Activated CD4-positive, alpha-beta T cell treated with anti-CD3 and anti-CD28 coated beads, Interleukin-2, Interleukin-6, amounts not matched to agents 100 ng/mL and 50 ng/mL, durations not matched to agents 16 hours and 8 hours (primary cell): ENCODE measurements at regions not wholly inside any gene's neighbourhood (a gene's known extent, or its start where the extent isn't known, plus 50 kb on each side); places are given as distances from the start of the nearest gene placed in this dataset.
A peak's percentile ranks its signal among the peaks of the same experiment; 100 is the strongest.
"Not testable (repeated sequence)": the region's sequence is repeated elsewhere in the genome, so short reads cannot be mapped to it uniquely, and the experiment has no call there.

Experiments
- DNase-seq: peaks from one replicate; pipeline ENCODE4 v3.0.0-alpha.2; 2020

GRCh38 chr1:213602796-213603486, 384.8 kb upstream of the PROX1 start:
- no peak for DNase-seq

- DNase-seq: no peak
Measured at GRCh38 chr1:213604477-213604876, 383.3 kb upstream of the PROX1 start.

GRCh38 chr1:213605732-213606131, 382.0 kb upstream of the PROX1 start:
- no peak for DNase-seq

GRCh38 chr1:213606252-213606820, 381.4 kb upstream of the PROX1 start:
- no peak for DNase-seq

GRCh38 chr1:213613549-213613948, 374.2 kb upstream of the PROX1 start:
- no peak for DNase-seq

- DNase-seq: no peak
Measured at GRCh38 chr1:213615226-213615916, 372.4 kb upstream of the PROX1 start.

GRCh38 chr1:213617133-213617532, 370.6 kb upstream of the PROX1 start:
- no peak for DNase-seq

GRCh38 chr1:213618094-213618493, 369.7 kb upstream of the PROX1 start:
- no peak for DNase-seq

- DNase-seq: no peak
Measured at GRCh38 chr1:213619026-213619425, 368.7 kb upstream of the PROX1 start.

- no peak for DNase-seq
Measured at GRCh38 chr1:213621077-213621476, 366.7 kb upstream of the PROX1 start.

- peak; percentile 72 for DNase-seq
Measured at GRCh38 chr1:213622365-213623063, 365.3 kb upstream of the PROX1 start.

GRCh38 chr1:213623064-213623581, 364.6 kb upstream of the PROX1 start:
- no peak for DNase-seq

- DNase-seq: no peak
Measured at GRCh38 chr1:213623862-213624261, 363.9 kb upstream of the PROX1 start.

- DNase-seq: not testable (repeated sequence)
Measured at GRCh38 chr1:213636778-213637177, 351.0 kb upstream of the PROX1 start.

GRCh38 chr1:213641312-213641711, 346.5 kb upstream of the PROX1 start:
- DNase-seq: no peak

- no peak for DNase-seq
Measured at GRCh38 chr1:213643360-213643759, 344.4 kb upstream of the PROX1 start.

- DNase-seq: no peak
Measured at GRCh38 chr1:213647864-213648650, 339.7 kb upstream of the PROX1 start.

GRCh38 chr1:213649373-213649772, 338.4 kb upstream of the PROX1 start:
- no peak for DNase-seq

- no peak for DNase-seq
Measured at GRCh38 chr1:213650603-213651002, 337.2 kb upstream of the PROX1 start.

GRCh38 chr1:213651077-213651476, 336.7 kb upstream of the PROX1 start:
- no peak for DNase-seq

GRCh38 chr1:213652109-213652508, 335.7 kb upstream of the PROX1 start:
- DNase-seq: no peak

GRCh38 chr1:213656039-213656438, 331.7 kb upstream of the PROX1 start:
- DNase-seq: no peak

GRCh38 chr1:213656503-213656902, 331.3 kb upstream of the PROX1 start:
- DNase-seq: no peak
